Right kidney (tissue), 1 donor: ENCODE measurements at regions not wholly inside any gene's neighbourhood (a gene's known extent, or its start where the extent isn't known, plus 50 kb on each side); places are given as distances from the start of the nearest gene placed in this dataset.

Source experiments
- DNase-seq: peaks from one replicate; pipeline ENCODE4 v3.0.0-alpha.2; 2016

DNA sequence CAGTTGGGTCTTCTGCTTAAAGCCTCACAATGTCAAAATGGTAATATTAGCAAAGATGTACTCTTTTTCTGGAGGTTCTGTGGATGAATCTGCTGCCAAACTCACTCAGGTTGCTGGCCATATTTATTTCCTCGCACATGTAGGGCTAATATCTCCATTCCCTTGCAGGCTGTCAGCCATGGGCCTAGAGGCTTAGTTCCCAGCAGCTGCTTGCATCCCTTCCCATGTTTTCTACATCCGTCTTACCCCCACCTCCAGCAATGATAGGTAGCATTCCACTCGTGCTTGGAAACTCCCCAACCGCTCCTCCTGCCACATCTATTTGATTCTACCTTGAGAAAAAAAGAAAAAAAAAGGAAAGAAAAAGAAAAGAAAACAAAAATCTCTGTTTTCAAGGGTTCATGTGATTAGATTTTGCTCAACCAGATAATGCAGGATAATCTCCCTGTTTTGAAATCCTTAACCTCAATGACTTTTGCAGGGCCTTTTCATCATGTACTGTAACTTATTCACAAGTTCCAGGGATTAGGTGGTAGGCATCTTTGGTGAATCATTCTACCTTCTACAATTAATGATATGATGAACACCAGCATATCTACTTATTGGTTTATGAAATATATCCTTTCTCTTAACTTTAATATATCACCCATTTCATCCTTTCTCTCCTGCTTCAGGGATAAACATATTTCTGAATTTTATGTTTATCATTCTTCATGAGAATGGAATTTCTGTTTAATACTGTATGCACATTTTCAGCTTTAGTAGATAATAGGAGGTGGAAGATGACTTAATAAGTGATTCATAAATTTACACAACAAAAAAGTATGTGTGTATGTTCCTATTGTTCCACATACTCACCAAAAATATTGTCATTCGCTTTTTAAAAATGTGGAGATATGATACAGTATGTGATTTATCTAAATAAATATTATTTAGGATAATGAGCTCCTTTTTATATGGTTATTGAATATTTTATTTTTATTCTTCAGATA, 931.9 kb downstream of the SLITRK5 start:
- DNase-seq: no peak

DNA sequence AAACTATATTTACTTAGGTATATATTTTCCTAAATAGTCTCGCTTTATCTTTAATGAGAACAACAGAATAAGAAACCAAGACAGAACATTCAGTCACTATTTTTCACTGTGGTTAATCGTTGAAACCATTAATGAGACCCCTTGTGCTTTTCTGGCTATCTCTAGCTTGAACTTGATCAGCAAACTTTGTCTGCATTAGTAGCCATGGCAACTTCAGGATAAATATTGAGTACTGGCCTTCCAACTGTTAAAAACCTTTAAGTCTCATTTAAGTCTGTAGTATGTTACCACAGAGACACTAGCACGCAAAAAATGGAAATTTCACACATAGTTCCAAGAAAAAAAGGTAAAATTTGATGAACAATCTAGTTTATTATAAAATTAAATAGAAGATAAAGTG, 946.0 kb downstream of the SLITRK5 start:
- no peak for DNase-seq

DNA sequence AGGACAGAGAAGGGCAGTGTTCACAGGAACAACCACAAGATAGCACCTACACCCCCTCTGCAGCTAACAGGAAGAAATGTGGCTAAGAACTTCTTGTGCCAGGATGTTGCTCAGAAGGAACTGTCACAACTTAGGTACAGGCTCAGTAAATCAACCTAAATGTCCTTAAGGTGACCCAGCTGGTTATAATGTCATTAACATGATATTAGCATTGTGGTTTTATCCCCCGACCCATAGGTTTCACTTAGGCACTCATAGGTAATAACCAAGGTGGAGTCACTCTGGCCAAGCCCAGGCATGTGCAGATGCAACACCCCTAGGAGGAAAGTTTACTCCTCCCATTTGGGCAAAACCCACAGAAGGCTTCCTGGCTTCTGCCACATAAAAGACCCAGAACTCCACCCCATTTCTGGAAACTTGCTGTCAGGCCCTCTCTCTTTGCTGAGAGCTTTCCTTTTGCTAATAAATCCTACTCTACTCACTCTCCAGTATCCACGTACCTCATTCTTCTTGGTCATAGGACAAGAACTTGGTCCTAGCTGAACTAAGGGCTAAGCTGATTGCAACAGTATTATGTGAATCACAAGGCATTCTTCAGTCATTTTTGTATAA, 951.3 kb downstream of the SLITRK5 start:
- no peak for DNase-seq

DNA sequence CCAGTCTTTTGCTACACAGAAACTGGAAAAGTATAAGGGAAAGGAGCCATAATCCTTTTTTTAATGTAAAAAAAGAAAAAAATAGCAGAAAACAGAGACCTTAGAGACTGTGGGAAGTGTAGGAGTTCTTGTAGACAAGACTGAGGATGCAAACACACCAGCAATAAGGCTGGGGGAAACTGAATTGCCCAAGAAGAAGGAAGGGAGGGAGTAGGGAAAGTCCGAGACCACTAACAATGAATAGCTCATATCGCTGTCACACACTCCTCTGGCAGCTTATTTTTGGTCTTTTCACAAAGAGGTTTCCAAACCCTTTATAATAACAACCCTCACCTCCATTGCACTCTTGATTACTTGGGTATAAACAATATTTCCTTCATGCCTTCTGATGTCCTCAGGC, 952.0 kb downstream of the SLITRK5 start:
- DNase-seq: no peak

DNA sequence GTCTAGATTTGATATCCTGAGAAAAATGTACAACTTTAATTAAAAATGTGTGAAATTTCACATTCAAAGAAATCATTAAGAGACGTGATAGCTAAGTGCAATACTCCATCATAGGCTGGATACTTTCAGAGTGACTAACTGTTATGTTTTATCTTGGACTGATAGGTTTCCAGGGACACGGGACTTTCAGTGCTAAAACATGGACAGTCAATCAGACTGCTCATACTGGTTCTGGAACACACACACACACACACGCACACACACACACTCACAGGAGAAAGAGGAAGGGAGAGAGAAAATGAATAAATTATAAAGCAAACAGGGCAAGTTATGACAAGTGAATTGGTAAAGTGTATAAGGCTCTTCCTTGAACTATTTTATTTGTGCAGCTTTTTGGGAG, 955.9 kb downstream of the SLITRK5 start:
- DNase-seq: no peak

DNA sequence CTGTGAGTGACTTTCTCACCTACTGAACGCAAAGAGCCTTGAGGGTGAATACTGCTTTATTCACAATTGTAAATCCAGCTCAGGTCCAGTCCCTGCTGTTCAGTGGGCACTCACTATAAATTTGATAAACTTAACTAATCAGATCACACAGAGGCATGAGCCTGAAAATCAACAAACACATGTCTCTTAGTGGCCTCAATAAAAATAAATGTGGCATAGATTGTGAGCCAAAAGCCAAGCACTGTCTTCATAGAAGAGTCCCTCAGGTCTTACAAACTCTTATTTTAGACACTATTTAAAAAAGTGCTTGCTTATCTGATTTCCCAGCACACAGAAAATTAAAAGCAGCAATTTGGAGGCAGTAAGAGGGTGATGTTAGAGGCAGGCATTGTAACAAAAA, 957.7 kb downstream of the SLITRK5 start:
- no peak for DNase-seq

DNA sequence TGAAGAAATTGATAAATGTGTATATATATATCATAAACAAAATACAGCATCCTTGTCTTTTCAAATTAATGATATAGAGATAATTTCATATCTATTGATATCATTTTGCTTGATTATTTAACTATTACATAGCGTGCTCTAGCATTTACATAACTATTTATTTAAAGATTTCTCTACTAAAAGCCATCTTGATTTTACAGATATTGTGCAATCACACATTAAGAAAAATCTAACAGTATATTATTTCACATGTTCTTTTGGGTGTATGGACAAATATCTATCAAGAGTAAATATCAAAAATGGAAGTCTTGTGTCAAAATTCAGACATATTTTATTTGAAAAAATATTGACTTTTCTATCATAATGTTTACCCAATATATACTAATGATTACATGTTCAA, 966.8 kb downstream of the SLITRK5 start:
- no peak for DNase-seq

DNA sequence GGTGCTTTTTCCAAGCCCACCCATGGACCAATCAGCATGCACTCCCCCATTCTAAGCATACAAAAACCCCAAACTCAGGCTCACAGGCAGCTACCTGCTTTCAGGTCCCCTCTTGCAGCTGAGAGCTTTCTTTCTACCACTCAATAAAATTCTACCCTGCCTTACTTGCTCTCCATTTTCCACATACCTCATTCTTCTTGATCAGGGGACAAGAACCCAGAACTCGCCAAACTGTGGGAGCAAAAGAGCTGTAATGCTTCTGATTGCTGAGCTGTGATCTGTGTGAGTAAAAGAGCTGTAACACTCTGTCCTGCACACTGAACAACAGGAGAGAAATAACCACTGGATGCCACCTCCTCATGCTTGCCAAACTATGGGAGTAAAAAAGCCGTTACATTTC, 972.1 kb downstream of the SLITRK5 start:
- DNase-seq: no peak

DNA sequence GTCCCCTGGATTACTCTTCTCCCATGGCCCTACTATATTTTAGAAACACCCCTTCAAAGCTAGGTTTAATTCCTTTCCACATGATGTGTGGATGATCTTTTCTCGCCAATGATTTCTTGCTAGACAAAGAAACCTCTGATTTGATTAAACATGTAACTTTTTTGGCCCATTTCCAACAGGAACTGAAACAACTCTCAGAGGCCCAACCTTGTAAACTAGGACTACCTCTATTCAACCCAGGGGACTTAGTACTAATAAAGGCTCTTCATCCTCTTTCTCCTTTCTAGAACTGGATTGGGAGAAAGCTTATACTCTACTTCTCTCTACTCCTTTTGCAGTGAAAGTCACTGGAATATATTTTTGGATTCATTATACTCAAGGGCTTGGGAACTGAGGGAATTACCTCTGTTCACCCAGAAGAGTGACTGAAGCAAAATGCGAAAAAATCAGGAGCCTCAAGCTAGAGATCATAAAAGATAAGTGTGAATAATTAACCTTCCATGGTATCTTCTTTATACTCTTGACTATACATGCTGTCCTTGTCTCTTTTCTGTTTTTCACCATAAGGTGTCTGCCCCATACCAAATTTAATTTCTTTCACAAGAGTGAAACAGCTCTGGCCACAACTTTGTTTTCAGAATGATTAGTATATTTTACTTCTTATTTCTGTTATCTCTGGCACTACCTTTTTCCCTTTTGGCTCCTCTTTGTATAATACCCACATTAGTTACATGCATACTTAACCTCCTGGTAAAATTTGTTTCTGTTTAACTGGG, 977.6 kb downstream of the SLITRK5 start:
- no peak for DNase-seq

DNA sequence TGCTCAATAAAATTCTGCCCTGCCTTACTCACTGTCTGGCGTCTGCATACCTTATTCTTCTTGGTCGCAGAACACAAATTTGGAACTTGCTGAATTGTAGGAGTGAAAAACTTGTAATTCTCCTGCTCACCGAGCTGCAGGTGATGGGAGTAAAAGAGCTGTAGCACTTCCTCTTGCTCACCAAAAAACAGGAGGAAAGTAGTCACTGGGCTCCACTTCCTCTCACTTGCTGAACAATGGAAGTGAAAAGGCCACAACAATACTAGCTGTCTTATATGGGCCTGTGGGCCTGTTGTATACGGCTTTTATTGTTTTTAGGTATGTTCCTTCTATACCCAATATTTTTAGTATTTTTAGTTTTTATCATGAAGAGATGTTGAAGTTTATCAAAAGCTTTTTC, 978.7 kb downstream of the SLITRK5 start:
- DNase-seq: no peak

DNA sequence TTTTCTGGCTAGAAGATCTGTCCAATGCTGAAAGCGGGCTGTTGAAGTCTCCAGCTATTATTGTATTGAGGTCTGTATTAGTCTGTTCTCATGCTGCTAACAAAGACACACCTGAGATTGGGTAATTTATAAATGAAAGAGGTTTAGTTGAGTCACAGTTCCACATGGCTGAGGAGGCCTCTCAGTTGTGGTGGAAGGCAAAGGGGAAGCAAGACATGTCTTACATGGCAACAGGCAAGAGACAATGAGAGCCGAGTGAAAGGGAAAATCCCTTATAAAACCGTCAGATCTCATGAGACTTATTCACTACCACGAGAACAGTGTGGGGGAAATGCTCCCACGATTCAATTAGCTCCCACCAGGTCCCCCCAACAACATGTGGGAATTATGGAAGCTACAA, 980.4 kb downstream of the SLITRK5 start:
- DNase-seq: no peak

DNA sequence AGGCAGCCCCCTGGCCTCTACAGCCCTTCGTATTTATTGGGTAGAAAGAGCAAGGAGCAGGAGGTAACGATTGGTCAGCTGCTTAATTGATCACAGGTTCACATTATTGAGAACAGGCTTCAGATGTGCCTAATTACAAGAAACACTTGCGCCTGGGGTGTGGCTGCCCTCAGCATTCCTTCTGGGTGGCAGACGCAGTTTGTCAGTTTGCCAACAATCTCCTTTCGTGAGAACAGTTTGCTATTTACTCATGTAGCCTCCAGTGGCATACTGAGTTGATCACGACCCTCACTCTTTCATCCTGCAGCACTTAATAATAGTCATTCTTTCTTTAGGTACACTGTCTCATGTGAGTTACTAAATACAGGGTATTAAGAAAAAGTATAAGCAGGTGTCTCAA, 985.6 kb downstream of the SLITRK5 start:
- DNase-seq: no peak

DNA sequence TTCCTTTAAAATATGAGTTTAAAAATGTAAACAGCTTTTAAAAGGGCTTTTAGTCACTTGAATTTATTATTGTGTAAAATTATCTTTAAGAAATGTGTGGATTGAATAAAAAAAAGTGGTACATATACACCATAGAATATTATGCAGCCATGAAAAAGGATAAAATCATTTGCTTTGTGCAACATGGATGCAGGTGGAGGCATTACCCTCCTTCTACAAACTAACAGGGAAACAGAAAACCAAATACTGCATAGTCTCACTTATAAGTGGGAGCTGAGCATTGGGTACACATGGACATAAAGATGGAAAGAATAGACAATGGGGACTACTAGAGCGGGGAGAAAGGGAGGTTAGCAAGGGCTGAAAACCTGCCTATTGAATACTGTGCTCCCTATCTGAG, 999.3 kb downstream of the SLITRK5 start:
- DNase-seq: no peak

DNA sequence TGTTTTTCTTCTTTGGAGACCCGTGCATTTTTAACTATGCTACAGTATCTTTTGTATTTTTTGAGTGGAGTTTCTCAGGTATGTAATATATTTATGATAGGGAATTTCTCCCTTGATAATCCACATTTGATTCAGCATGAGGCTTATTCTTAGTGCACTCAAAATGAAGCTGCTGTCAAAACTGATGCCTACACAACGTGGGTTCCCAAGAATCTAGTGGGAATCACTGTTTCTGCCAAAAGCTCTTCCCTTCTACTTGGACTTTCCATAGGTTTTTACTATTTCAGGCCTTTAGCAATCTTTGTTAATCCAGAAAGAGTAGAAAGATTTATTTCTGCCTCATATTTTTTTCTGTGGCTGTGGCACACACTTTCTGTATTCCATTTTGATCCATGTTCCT, 1003.7 kb downstream of the SLITRK5 start:
- DNase-seq: no peak

DNA sequence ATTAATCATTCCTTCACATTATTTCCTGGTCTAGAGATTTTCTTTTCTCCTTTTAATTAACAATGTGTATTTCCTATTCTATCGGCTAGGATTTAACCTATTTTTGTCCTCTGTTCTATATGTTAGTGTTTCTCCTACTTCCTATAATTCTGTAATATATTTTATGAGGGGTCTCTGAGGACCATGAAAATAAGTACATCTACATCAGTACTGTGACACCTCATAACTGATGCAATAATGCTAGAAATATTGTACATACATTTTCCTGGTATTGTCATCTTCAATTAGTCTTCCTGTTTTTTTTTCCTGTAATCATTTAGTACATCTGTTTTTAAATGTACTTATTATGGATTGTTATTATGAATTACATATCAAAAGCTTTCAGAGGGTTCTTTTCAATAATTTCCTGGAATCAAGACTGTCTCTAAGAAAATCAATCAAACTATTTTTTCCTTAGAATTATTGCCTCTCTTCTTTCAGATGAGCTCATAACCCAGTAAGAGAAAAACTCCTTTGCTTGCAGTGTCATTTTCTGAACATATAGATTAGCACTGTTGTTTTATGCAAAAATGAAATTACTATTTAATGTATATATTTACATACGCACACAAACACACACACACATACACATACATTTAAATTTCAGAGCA, 1004.3 kb downstream of the SLITRK5 start:
- no peak for DNase-seq

DNA sequence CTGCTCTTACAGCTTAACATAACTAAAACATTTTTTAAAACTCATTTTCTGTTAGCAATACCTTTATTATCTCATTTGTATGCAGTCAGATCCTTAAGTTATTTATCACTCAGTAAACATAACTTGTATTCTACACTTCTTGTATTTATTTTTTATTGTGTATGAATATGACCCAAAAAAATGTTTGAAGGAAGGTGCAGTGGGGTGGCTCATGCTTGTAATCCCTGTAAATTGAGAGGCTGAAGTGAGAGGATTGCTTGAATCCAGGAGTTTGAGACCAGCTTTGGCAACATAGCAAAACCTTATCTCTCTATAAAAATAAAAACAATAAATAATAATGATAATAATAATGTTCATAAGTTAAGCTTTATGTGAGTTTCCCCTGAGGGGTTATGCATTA, 1004.8 kb downstream of the SLITRK5 start:
- no peak for DNase-seq

DNA sequence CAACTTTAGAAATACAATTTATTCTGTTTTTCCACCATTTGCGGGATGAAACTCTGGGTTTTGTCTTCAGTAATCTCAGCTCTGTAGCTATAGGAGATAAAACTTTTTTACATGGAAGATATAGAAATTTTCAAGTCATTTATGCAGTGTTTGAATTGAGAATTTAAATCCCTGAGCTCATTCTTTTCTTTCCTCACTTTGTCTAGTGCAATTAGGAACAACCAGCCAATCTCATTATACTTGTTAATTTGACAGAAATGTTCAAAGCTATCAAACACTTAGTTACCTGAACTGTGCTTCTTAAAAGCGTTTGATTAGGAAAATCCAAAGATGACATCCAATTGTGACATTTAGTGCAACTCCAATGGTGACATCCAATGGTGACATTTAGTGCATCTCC, 1014.3 kb downstream of the SLITRK5 start:
- no peak for DNase-seq

DNA sequence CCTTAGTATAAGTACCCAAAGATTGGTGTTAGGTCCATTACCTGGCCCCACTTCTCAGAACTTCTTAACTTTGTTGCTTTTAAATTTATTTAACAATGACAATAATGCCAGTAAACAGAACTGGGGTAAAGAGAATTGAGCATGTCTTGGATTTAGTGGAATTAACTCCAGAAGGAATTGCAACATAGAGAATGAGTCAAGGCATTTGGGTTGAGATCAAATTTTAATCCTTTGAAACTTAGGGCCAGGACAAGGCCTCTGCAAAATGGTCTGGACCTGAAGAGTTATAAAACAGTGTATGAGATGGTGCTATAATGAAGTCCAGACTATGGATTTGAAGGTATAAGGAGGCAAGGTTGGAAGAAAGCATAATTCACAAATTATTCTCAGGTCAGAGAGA, 1030.4 kb downstream of the SLITRK5 start:
- DNase-seq: no peak

DNA sequence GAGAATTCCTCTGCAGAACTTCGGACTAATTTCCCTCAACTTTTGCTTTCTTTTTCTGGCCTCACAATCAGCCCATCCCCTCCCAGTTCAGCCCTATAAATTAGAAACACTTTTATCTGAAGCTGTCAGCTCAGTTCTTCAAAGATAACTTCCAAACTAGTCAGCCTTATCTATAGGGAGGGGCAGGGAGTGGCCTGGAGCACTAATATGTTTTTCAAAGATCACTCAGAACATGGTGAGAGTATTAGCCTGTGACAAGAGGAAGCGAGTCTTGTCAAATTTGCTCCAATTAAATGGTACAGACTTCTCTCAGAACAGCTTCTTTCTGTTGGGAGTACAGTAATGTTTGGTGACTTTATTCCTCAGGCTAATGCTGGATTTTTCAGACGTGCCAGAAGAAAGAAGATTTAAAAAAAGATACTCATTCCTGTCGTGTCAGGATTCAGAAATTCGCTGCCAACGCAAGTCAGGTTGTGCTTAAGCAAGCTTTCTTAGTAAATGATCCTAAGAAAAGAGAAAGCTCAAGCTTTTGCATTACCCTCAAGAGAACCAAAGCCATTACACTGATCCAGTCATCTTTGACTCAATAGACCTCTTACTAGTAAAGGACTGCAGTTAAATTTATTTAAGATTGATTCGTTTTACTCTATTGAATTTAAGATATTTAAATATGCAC, 1033.6 kb downstream of the SLITRK5 start:
- DNase-seq: no peak

DNA sequence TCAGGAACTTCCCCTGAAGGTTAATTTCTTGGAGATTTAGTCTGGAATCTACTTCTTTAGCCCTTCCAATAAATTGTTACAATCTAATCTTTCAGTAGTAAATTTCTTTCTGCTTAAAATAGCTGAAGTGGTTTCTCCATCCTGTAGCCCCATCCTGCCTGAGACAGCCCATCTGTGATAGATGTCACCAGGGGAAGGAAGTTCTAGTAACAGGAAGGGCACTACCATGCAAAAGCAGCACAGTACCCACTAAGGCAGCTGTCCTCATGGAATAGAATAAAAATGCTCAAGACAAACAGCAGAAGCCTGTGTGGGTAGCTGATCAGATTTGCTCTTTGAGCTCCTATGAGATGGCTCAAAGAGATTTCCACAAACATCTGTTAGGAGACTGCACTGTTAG, 1036.5 kb downstream of the SLITRK5 start:
- no peak for DNase-seq

DNA sequence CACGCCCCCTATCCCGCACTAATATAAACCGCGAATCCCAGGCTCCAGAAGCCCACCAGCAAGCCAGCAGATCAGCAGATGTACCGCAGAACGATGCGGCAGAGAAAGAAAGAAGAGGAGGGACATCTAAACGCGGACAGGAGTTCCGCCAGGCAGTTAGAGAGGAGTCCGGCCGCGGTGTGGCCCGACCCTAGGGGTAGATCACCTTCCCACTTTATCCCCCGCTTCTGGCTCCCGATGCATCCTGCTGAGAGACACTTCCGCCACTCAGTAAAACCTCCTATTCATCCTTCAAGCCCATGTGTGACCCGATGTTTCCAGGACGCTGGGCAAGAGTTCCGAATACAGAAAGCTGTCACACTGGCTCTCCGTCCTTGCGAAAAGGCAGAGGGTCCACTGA, 1046.8 kb downstream of the SLITRK5 start:
- DNase-seq: no peak

DNA sequence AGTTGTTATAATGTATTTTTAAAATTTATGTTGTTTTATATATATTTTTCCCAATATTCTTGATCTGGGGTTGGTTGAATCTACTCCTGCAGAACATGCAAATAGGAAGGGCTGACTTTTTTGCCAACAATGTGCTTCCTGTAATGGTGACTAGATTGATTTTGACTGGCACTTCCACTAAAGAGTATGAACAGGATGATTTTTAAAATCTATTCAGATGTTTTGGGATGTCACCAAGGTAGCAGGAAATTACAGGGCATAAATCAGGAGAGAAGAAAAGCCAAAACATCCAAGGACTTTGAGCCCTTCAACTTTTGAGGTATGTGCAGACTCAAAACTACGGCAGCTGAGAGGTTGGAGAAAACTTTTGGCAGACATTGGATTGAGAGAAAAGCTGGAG, 1047.6 kb downstream of the SLITRK5 start:
- no peak for DNase-seq
